ENCODE measurements at regions not wholly inside any gene's neighbourhood (a gene's known extent, or its start where the extent isn't known, plus 50 kb on each side); places are given as distances from the start of the nearest gene placed in this dataset.

GRCh38 chr4:11860996-11861395, 432.3 kb upstream of the HS3ST1 start:
- ATAC-seq = no peak
- TF ChIP-seq EZH2 (IDR thresholded peaks at IDR 0.05; ENCODE audit: low read depth, unreplicated experiment) = no peak
- TF ChIP-seq REST (IDR thresholded peaks at IDR 0.05; ENCODE audit: unreplicated experiment) = no peak
- no peak for TF ChIP-seq ZNF114 (CRISPR knock-in tag; IDR thresholded peaks at IDR 0.05)
- no peak for TF ChIP-seq POLR2AphosphoS5 (IDR thresholded peaks at IDR 0.05; ENCODE audit: low read depth)
- no peak for TF ChIP-seq STAT1 (IDR thresholded peaks at IDR 0.05; ENCODE audit: unreplicated experiment)
- no peak for TF ChIP-seq CREB1 (CRISPR knock-in tag; IDR thresholded peaks at IDR 0.05; ENCODE audit: low read depth)
- no peak for TF ChIP-seq NANOG (IDR thresholded peaks at IDR 0.05; ENCODE audit: borderline replicate concordance)
- no peak for TF ChIP-seq EZH2phosphoT487 (IDR thresholded peaks at IDR 0.05; ENCODE audit: unreplicated experiment)
- H3K4me3 Mint-ChIP-seq = no peak overlapping the region

GRCh38 chr4:11857881-11858280, 429.2 kb upstream of the HS3ST1 start:
- Mint-ChIP-seq H3K27ac (no peak overlapping the region), H3K36me3 (ENCODE audit: low read depth) (no peaks in the 10 kb centered on the region; the same call in 2 of the 3 replicates), H3K4me1 (no peaks in the 10 kb centered on the region), H3K9me3 (peaks cover 2% of the 10 kb centered on the region; the same call in 1 of the 3 replicates), H3K27me3 (ENCODE audit: insufficient read depth, low read depth, poor library complexity) (no peaks in the 10 kb centered on the region), H3K4me3 (no peak overlapping the region)
- H2AFZ ChIP-seq = no peak overlapping the region
- H3K36me3 ChIP-seq (ENCODE audit: insufficient read depth) = no peaks in the 10 kb centered on the region
- H3K4me2 ChIP-seq = no peak overlapping the region
- H3K79me2 ChIP-seq (replicated peaks; ENCODE audit: insufficient read depth) = no peaks in the 10 kb centered on the region
- ATAC-seq (no peak), DNase-seq (ENCODE audit: low spot score) (no peak)
- H3K4me1 ChIP-seq (ENCODE audit: insufficient read depth) = no peaks in the 10 kb centered on the region
- H3F3A ChIP-seq (replicated peaks; ENCODE audit: low read depth) = no peaks in the 10 kb centered on the region
- no peak overlapping the region for H3K27ac ChIP-seq (ENCODE audit: low read depth)
- H3K4me3 ChIP-seq = no peak overlapping the region
- no peaks in the 10 kb centered on the region for H4K20me1 ChIP-seq (replicated peaks; ENCODE audit: insufficient read depth)
- no peaks in the 10 kb centered on the region for H3K27me3 ChIP-seq (ENCODE audit: insufficient read depth)
- H3K9me2 ChIP-seq (ENCODE audit: insufficient read depth) = 0 out of 2 replicates have a peak, but pooled peaks cover 6% of the 10 kb centered on the region
- TF ChIP-seq JUNB (IDR thresholded peaks at IDR 0.05; ENCODE audit: unreplicated experiment) (no peak), REST (IDR thresholded peaks at IDR 0.05; ENCODE audit: unreplicated experiment) (no peak), EZH2phosphoT487 (IDR thresholded peaks at IDR 0.05; ENCODE audit: unreplicated experiment) (no peak), CTCF (conservative IDR thresholded peaks at IDR 0.05; ENCODE audit: low read depth in 2 of 2) (no peak), CREB1 (CRISPR knock-in tag; IDR thresholded peaks at IDR 0.05; ENCODE audit: low read depth) (no peak), STAT1 (IDR thresholded peaks at IDR 0.05; ENCODE audit: unreplicated experiment) (no peak), EZH2 (IDR thresholded peaks at IDR 0.05; ENCODE audit: low read depth, unreplicated experiment) (no peak), ZNF331 (CRISPR knock-in tag; IDR thresholded peaks at IDR 0.05; ENCODE audit: low read depth) (no peak), POLR2AphosphoS5 (IDR thresholded peaks at IDR 0.05; ENCODE audit: low read depth) (no peak), NANOG (IDR thresholded peaks at IDR 0.05; ENCODE audit: borderline replicate concordance) (no peak), ETS1 (IDR thresholded peaks at IDR 0.05) (no peak)

More at GRCh38 chr4:11860996-11861395, 432.3 kb upstream of the HS3ST1 start:
- no peaks in the 10 kb centered on the region for H3K27me3 Mint-ChIP-seq (ENCODE audit: insufficient read depth, low read depth, poor library complexity)
- H3K36me3 Mint-ChIP-seq (ENCODE audit: low read depth) = no peaks in the 10 kb centered on the region; the same call in 2 of the 3 replicates
- H3K4me2 ChIP-seq = no peak overlapping the region
- no peaks in the 10 kb centered on the region for H3K4me1 ChIP-seq (ENCODE audit: insufficient read depth)
- H3F3A ChIP-seq (replicated peaks; ENCODE audit: low read depth) = no peaks in the 10 kb centered on the region
- H3K27ac Mint-ChIP-seq = no peak overlapping the region
- H3K9me2 ChIP-seq (ENCODE audit: insufficient read depth) = 0 out of 2 replicates have a peak, but pooled peaks cover 6% of the 10 kb centered on the region
- H2AFZ ChIP-seq = no peak overlapping the region
- no peak overlapping the region for H3K4me3 ChIP-seq
- no peak for DNase-seq (ENCODE audit: low spot score)
- H3K27me3 ChIP-seq (ENCODE audit: insufficient read depth) = no peaks in the 10 kb centered on the region
- H3K36me3 ChIP-seq (ENCODE audit: insufficient read depth) = no peaks in the 10 kb centered on the region
- no peak overlapping the region for H3K27ac ChIP-seq (ENCODE audit: low read depth)
- H3K79me2 ChIP-seq (replicated peaks; ENCODE audit: insufficient read depth) = no peaks in the 10 kb centered on the region
- peaks cover 2% of the 10 kb centered on the region; the same call in 1 of the 3 replicates for H3K9me3 Mint-ChIP-seq
- no peaks in the 10 kb centered on the region for H4K20me1 ChIP-seq (replicated peaks; ENCODE audit: insufficient read depth)
- no peaks in the 10 kb centered on the region for H3K4me1 Mint-ChIP-seq
